AG09319 (cell line): ENCODE measurements at regions not wholly inside any gene's neighbourhood (a gene's known extent, or its start where the extent isn't known, plus 50 kb on each side); places are given as distances from the start of the nearest gene placed in this dataset.
"Not testable (repeated sequence)": the region's sequence is repeated elsewhere in the genome, so short reads cannot be mapped to it uniquely, and the experiment has no call there.

Source experiments
- DNase-seq: peaks from one replicate; pipeline ENCODE4 v3.0.0-alpha.2; 2010; ENCODE audit warnings: low read depth; ENCODE audit errors: extremely low read depth
- TF ChIP-seq, protein P1 (sequence below): IDR thresholded peaks from 2 replicates; pipeline ENCODE4 v1.5.1; 2011; ENCODE audit warnings: low read depth, mild to moderate bottlenecking, inconsistent platforms, low read length, moderate library complexity

DNA sequence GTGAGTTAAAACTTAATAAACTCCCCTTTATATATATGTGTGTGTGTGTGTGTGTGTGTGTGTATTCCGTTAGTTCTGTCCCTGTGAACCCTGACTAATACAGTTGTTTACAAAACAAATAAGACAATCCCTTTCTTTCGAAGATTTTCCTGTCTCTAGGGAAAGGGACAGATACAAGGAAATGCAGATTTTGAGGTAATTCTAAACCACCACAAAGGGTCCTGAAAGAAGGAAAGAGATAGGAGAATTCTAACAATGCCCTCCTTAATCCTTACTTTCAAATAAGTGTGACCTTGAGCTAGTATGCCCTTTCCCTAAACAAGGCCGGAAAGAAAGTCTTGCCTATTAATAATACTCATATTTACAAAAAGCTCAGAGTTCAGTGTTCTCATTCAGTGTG lies 164.8 kb upstream of the COL11A1 start:
- DNase-seq: no peak
- TF ChIP-seq, protein P1, sequence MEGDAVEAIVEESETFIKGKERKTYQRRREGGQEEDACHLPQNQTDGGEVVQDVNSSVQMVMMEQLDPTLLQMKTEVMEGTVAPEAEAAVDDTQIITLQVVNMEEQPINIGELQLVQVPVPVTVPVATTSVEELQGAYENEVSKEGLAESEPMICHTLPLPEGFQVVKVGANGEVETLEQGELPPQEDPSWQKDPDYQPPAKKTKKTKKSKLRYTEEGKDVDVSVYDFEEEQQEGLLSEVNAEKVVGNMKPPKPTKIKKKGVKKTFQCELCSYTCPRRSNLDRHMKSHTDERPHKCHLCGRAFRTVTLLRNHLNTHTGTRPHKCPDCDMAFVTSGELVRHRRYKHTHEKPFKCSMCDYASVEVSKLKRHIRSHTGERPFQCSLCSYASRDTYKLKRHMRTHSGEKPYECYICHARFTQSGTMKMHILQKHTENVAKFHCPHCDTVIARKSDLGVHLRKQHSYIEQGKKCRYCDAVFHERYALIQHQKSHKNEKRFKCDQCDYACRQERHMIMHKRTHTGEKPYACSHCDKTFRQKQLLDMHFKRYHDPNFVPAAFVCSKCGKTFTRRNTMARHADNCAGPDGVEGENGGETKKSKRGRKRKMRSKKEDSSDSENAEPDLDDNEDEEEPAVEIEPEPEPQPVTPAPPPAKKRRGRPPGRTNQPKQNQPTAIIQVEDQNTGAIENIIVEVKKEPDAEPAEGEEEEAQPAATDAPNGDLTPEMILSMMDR: no peak

DNA sequence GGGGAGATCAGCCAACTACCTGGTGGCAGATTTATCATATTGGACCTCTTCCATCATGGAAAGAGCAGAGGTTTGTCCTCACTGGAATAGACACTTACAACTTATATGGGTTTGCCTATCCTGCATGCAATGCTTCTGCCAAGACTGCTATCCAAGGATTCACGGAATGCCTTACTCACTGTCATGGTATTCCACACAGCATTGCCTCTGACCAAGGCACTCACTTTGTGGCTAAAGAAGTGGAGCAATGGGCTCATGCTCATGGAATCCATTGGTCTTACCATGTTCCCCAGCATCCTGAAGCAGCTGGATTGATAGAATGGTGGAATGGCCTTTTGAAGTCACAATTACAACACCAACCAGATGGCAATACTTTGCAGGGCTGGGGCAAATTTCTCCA lies 163.1 kb upstream of the COL11A1 start:
- not testable (repeated sequence) for DNase-seq

DNA sequence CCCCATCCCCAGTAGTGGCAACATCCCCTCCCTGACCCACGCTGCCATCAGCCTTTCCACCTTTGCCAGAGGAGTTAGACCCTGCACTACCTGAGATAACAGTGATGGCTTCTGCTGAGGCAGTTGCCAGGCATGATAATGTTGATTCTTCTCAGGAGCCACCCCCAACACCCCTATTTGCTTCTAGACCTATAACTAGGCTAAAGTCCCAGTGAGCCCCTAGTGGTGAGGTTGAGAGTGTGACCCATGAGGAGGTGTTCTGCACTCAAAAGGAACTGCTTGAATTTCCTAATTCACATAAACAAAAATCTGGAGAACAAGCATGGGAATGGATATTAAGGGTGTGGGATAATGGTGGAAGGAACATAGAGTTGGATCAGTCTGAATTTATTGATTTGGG lies 159.6 kb upstream of the COL11A1 start:
- TF ChIP-seq, protein P1: no peak

DNA sequence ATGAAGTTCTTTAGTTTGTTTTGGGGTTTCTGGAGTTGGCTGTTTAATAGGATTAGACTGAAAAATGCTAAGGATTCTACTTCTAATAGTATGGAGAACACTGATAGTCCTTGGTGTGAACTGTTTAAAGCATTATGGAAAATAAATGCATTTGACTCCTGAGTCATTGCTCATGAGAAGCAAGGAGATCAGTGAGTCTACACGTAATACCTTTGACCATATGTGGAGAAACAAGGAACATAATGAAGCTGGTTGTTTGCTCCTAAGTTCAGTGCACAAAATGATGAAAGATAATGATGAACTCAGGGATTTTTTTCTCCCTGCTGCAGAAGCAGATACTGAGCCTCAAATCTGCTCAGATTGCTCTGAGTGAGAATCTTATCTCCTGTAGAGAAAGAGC lies 158.9 kb upstream of the COL11A1 start:
- DNase-seq: no peak
- TF ChIP-seq, protein P1: no peak

More for the DNA sequence above, 159.6 kb upstream of the COL11A1 start:
- no peak for DNase-seq

DNA sequence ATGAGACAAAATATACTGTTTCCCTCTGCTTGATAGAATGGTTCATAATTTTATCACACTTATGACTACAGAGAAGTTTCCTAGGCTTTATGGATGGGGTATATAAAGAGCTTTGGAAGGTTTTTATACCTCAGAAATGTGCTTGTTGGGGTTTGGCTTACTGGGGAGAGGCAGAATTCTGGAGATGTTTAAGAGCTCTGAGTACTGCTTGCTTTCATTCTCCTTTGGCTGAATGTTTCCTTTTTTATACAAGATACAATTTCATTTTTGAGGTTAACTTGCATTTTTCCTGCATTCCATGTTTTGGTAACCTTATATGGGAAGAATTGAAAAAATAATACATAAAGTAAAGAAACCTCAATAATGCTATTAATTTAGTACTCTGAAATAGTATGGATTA lies 157.7 kb upstream of the COL11A1 start:
- TF ChIP-seq, protein P1: no peak
- no peak for DNase-seq

DNA sequence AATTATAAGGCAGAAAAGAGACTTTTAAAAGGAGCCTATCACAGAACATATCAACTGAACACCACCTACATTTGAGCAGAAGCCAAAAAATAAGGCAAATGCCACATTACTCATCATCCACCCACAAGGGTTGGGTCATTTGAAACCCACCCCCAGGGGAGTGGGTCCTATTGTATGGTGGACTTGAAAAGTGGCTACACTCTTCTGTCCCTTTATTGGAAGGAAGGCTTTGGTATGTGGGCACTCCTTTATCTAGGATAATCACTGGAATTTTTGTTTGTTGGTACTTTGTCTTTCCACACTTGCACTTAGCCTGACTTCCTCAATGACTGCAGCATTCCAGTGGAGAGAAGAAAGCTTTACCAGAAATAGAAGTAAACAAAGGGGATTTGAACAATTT lies 157.2 kb upstream of the COL11A1 start:
- TF ChIP-seq, protein P1: no peak
- no peak for DNase-seq

DNA sequence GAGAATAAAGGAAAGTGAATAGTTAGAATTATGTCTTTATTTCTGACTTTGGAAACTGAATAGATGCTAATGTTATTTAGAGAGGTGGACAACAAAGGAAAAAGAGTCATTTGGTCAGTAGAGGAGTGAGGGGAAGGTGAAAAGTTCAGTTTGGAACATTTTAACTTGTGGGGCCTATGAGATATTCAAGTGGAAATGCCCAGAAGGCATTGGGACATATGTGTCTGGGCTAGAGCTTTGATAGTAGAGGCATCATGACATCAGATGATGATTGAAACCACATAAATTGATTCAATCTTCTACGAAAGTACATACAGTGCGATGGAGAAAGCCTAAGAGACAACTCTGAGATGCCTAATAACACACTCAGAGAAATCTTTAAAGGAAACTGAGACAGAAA lies 151.7 kb upstream of the COL11A1 start:
- TF ChIP-seq, protein P1: no peak
- no peak for DNase-seq

DNA sequence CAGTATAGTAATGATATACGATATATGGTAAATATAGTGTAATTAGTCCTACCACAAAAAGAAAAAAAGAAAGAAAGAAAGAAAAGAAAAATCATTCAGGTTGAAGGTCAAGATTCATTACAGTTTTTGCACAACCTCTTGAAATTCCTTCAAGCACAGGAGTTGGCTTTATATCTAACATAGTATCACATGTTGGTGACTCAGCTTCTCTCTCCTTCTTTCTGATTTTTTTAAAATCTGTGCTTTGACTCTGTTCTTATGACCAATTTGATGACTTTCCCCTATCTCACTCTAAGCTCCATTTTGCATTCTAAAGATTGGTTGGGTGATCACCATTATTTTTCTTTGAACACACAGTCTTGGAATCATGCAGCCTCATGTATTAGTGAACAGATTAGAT lies 148.2 kb upstream of the COL11A1 start:
- TF ChIP-seq, protein P1: no peak
- no peak for DNase-seq
